MCF 10A (cell line): ENCODE measurements at regions not wholly inside any gene's neighbourhood (a gene's known extent, or its start where the extent isn't known, plus 50 kb on each side); places are given as distances from the start of the nearest gene placed in this dataset.
"Not testable (repeated sequence)": the region's sequence is repeated elsewhere in the genome, so short reads cannot be mapped to it uniquely, and the experiment has no call there.

Experiments used
- BruUV-seq: library from RNA; stranded (reverse); fragments of 400-500 nt; replicated peaks from 2 replicates; lab custom pipeline; 2021; lab: Mats Ljungman, UMichigan
- CTCF ChIA-PET: fragments of 300-600 bp; sonication (Branson Sonifier 250); formaldehyde crosslinking; extraction: SDS; loops from one replicate; lab custom pipeline; 2021; ENCODE audit warnings: antibody characterized with exemption, inconsistent platforms; lab: Yijun Ruan, JAX
- POLR2A ChIA-PET: fragments of 300-600, 350-650 bp; sonication (Branson Sonifier 250); formaldehyde crosslinking; extraction: SDS; loops from one replicate; lab custom pipeline; 2020; ENCODE audit warnings: antibody characterized with exemption, inconsistent platforms; lab: Yijun Ruan, JAX
- DNase-seq: peaks from one replicate; pipeline ENCODE4 v3.0.0-alpha.2; 2018; ENCODE audit not compliant: unreplicated experiment
- H3K27ac Mint-ChIP-seq: one replicate; pipeline ENCODE4 v1.8.0; 2022; ENCODE audit warnings: mild to moderate bottlenecking, low read depth, mixed read lengths; ENCODE audit not compliant: unreplicated experiment
- H3K27me3 Mint-ChIP-seq: one replicate; pipeline ENCODE4 v1.8.0; 2022; ENCODE audit warnings: mixed read lengths; ENCODE audit not compliant: insufficient read depth, unreplicated experiment
- H3K36me3 Mint-ChIP-seq: one replicate; pipeline ENCODE4 v1.8.0; 2022; ENCODE audit warnings: mild to moderate bottlenecking, moderate library complexity, mixed read lengths; ENCODE audit not compliant: insufficient read depth, unreplicated experiment
- H3K4me1 Mint-ChIP-seq: one replicate; pipeline ENCODE4 v1.8.0; 2022; ENCODE audit warnings: mixed read lengths; ENCODE audit not compliant: insufficient read depth, unreplicated experiment
- H3K4me3 Mint-ChIP-seq: one replicate; pipeline ENCODE4 v1.8.0; 2022; ENCODE audit warnings: mild to moderate bottlenecking, moderate library complexity, mixed read lengths; ENCODE audit not compliant: unreplicated experiment
- H3K9me3 Mint-ChIP-seq: one replicate; pipeline ENCODE4 v1.8.0; 2022; ENCODE audit warnings: mixed read lengths; ENCODE audit not compliant: unreplicated experiment
- CTCF ChIP-seq: fragments of 200-600 bp; IDR thresholded peaks from one replicate; pipeline ENCODE4 v1.8.0; 2022; ENCODE audit warnings: antibody characterized with exemption, mild to moderate bottlenecking; ENCODE audit not compliant: unreplicated experiment
- intact Hi-C: fragments of 100-400 bp; cut with micrococcal nuclease; formaldehyde crosslinking; loops from 2 replicates; pipeline ENCODE4 v1.14.1; 2022

- Mint-ChIP-seq H3K36me3 (no peaks in the 10 kb centered on the region), H3K4me1 (no peaks in the 10 kb centered on the region), H3K4me3 (no peak overlapping the region), H3K27ac (no peak overlapping the region), H3K9me3 (no peaks in the 10 kb centered on the region), H3K27me3 (peaks cover 32% of the 10 kb centered on the region)
- intact Hi-C loops = loop anchor here (10.0 kb wide), 2 partner anchors 396 to 506 kb away; no protein-coding TSS in a partner anchor
- POLR2A ChIA-PET = interaction anchor here (1.1 kb wide), 1 partner anchor 9 kb away, joined by 3 read pairs; no protein-coding TSS in a partner anchor
- DNase-seq = no peak
- no peak for TF ChIP-seq CTCF
- CTCF ChIA-PET = no interaction called here
- no TSS peak for BruUV-seq
Observed at GRCh38 chr14:57061009-57061711, 207.5 kb downstream of the EXOC5 start.

GRCh38 chr14:57060276-57060955 lies 208.3 kb downstream of the EXOC5 start:
- no peaks in the 10 kb centered on the region for H3K36me3 Mint-ChIP-seq
- no peaks in the 10 kb centered on the region for H3K9me3 Mint-ChIP-seq
- H3K4me3 Mint-ChIP-seq = no peak overlapping the region
- DNase-seq = peak; percentile 59
- BruUV-seq = no TSS peak
- H3K27ac Mint-ChIP-seq = no peak overlapping the region
- no peaks in the 10 kb centered on the region for H3K4me1 Mint-ChIP-seq
- POLR2A ChIA-PET = interaction anchor here (1.1 kb wide), 1 partner anchor 9 kb away, joined by 3 read pairs; no protein-coding TSS in a partner anchor
- H3K27me3 Mint-ChIP-seq = peaks cover 29% of the 10 kb centered on the region
- intact Hi-C loops = loop anchor here (10.0 kb wide), 2 partner anchors 396 to 506 kb away; no protein-coding TSS in a partner anchor
- CTCF ChIA-PET = no interaction called here
- no peak for TF ChIP-seq CTCF

GRCh38 chr14:57058319-57058718 lies 210.4 kb downstream of the EXOC5 start:
- H3K4me1 Mint-ChIP-seq = no peaks in the 10 kb centered on the region
- BruUV-seq = no TSS peak
- intact Hi-C loops = no loop called here
- no peak overlapping the region for H3K4me3 Mint-ChIP-seq
- CTCF ChIA-PET = interaction anchor here (1.0 to 1.1 kb wide), 2 partner anchors 24 to 118 kb away, joined by 3 read pairs; no protein-coding TSS in a partner anchor
- no peak overlapping the region for H3K27ac Mint-ChIP-seq
- peaks cover 16% of the 10 kb centered on the region for H3K27me3 Mint-ChIP-seq
- DNase-seq = no peak
- no peaks in the 10 kb centered on the region for H3K9me3 Mint-ChIP-seq
- TF ChIP-seq CTCF = no peak
- POLR2A ChIA-PET = no interaction called here
- no peaks in the 10 kb centered on the region for H3K36me3 Mint-ChIP-seq

GRCh38 chr14:57057803-57058202 lies 210.9 kb downstream of the EXOC5 start:
- Mint-ChIP-seq H3K9me3 (no peaks in the 10 kb centered on the region), H3K27ac (no peak overlapping the region), H3K4me3 (no peak overlapping the region), H3K36me3 (no peaks in the 10 kb centered on the region), H3K27me3 (peaks cover 11% of the 10 kb centered on the region), H3K4me1 (no peaks in the 10 kb centered on the region)
- TF ChIP-seq CTCF = no peak
- ChIA-PET CTCF (no interaction called here), POLR2A (no interaction called here)
- intact Hi-C loops = no loop called here
- no TSS peak for BruUV-seq
- DNase-seq = peak; percentile 27

- H3K4me3 Mint-ChIP-seq, H3K9me3 Mint-ChIP-seq, DNase-seq, POLR2A ChIA-PET, H3K27me3 Mint-ChIP-seq, H3K36me3 Mint-ChIP-seq, H3K27ac Mint-ChIP-seq, H3K4me1 Mint-ChIP-seq, CTCF ChIA-PET, intact Hi-C loops, BruUV-seq: not testable (repeated sequence)
Observed at GRCh38 chr14:57056522-57056921, 212.2 kb downstream of the EXOC5 start.
